ENCODE measurements at regions not wholly inside any gene's neighbourhood (a gene's known extent, or its start where the extent isn't known, plus 50 kb on each side); places are given as distances from the start of the nearest gene placed in this dataset.

- peaks cover 0 to 26% of the 10 kb centered on the region in 2 experiments for H3K27me3 ChIP-seq (ENCODE audit: control insufficient read depth in 1 of 2, insufficient read depth in 2 of 2, low read length in 2 of 2)
- no peaks in the 10 kb centered on the region for H3K36me3 ChIP-seq (ENCODE audit: insufficient read depth, low read length)
- no peaks in the 10 kb centered on the region for H3K9me3 Mint-ChIP-seq
- ChIA-PET POLR2A (no interaction called here), CTCF (no interaction called here)
- H3K4me3 ChIP-seq (ENCODE audit: low read length), result no peak overlapping the region
- intact Hi-C loops (cut with DNase I, micrococcal nuclease), result no loop called here
- no peaks in the 10 kb centered on the region for H3K4me1 Mint-ChIP-seq (ENCODE audit: low read depth)
- DNase-seq, result no peak
- no peaks in the 10 kb centered on the region for H3K4me1 ChIP-seq (ENCODE audit: insufficient read depth, low read length)
- TF ChIP-seq CTCF (IDR thresholded peaks at IDR 0.05), result no peak
- no peak overlapping the region for H3K27ac ChIP-seq (ENCODE audit: low read depth in 1 of 2, low read length in 2 of 2)
- no peak for ATAC-seq (ENCODE audit: poor library complexity)
- no peak overlapping the region for H3K4me3 Mint-ChIP-seq
- peaks cover 54% of the 10 kb centered on the region for H3K27me3 Mint-ChIP-seq
- H3K36me3 Mint-ChIP-seq (ENCODE audit: low read depth), result no peaks in the 10 kb centered on the region
- H3K9me3 ChIP-seq (ENCODE audit: control insufficient read depth in 1 of 2, insufficient read depth in 1 of 2, low read length in 2 of 2), result no peaks in the 10 kb centered on the region
- H3K27ac Mint-ChIP-seq, result no peak overlapping the region
Observed at GRCh38 chr15:60208709-60209108, 189.1 kb downstream of the ANXA2 start.

DNA sequence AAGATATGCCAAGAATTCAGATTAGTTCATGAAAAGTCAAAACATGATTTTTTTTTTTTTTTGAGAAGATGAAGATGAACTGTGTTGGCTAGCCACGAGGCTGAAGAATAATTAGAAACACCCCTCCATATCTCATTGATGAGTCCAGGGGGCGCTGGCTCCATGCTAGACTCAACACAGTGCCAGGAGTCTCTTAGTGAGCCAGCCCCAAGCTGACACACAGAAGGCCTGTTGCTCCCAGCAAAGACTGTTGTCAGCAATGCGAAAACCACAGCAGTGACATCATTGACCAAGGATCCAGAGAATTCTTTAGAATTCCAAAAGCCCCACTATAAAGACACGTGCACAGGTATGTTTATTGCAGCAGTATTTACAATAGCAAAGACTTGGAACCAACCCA is 185.2 kb downstream of the ANXA2 start:
- Mint-ChIP-seq H3K36me3 (ENCODE audit: low read depth) (no peaks in the 10 kb centered on the region), H3K27ac (no peak overlapping the region), H3K4me1 (ENCODE audit: low read depth) (no peaks in the 10 kb centered on the region), H3K27me3 (peaks cover 37% of the 10 kb centered on the region), H3K4me3 (no peak overlapping the region), H3K9me3 (no peaks in the 10 kb centered on the region)
- intact Hi-C loops (cut with DNase I, micrococcal nuclease), result no loop called here
- Histone ChIP-seq H3K36me3 (ENCODE audit: insufficient read depth, low read length) (no peaks in the 10 kb centered on the region), H3K4me3 (ENCODE audit: low read length) (no peak overlapping the region), H3K9me3 (ENCODE audit: control insufficient read depth in 1 of 2, insufficient read depth in 1 of 2, low read length in 2 of 2) (no peaks in the 10 kb centered on the region), H3K27me3 (ENCODE audit: control insufficient read depth in 1 of 2, insufficient read depth in 2 of 2, low read length in 2 of 2) (peaks cover 3 to 25% of the 10 kb centered on the region in 2 experiments), H3K27ac (ENCODE audit: low read depth in 1 of 2, low read length in 2 of 2) (no peak overlapping the region), H3K4me1 (ENCODE audit: insufficient read depth, low read length) (no peaks in the 10 kb centered on the region)
- ChIA-PET CTCF (no interaction called here), POLR2A (interaction anchor here (0.6 kb wide), 1 partner anchor 751 kb away, joined by 3 read pairs; no protein-coding TSS in a partner anchor)
- DNase-seq, result no peak
- no peak for ATAC-seq (ENCODE audit: poor library complexity)
- no peak for TF ChIP-seq CTCF (IDR thresholded peaks at IDR 0.05)

DNA sequence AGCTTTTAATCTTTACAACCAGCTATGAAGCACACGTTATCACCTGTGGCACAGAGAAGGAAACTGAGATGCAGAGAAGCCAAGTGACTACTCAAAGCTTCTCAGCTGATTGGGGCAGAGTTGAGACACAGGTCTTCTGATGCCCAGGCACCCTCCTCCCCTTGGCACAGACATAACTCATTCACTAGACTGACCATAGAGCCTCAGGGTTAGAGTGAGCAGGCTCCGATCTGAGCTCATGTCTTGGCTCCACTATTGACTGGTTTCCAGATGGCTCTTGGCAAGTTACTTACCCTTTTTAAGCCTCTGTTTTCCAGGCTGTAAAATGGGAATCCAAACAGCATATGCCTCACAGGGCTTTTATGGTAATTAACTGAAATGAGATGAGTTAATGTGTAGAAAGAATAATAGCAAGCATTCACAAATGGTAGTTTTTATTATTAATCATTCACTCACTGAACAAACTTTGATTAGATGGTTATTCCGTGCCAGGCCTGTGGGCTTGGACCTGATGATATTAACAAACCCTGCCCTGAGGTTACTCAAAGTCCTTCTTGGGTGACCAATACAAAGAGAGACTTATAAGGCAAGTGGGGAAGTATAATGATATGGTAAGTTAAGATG is 184.3 kb downstream of the ANXA2 start:
- H3K9me3 ChIP-seq (ENCODE audit: control insufficient read depth in 1 of 2, insufficient read depth in 1 of 2, low read length in 2 of 2), result no peaks in the 10 kb centered on the region
- H3K27ac ChIP-seq (ENCODE audit: low read depth in 1 of 2, low read length in 2 of 2), result no peak overlapping the region
- no peaks in the 10 kb centered on the region for H3K36me3 Mint-ChIP-seq (ENCODE audit: low read depth)
- peaks cover 37% of the 10 kb centered on the region for H3K27me3 Mint-ChIP-seq
- no peak overlapping the region for H3K4me3 Mint-ChIP-seq
- ATAC-seq (ENCODE audit: poor library complexity) (no peak), DNase-seq (no peak)
- CTCF ChIA-PET, result no interaction called here
- intact Hi-C loops (cut with DNase I, micrococcal nuclease), result no loop called here
- no peak for TF ChIP-seq CTCF (IDR thresholded peaks at IDR 0.05)
- H3K27me3 ChIP-seq (ENCODE audit: control insufficient read depth in 1 of 2, insufficient read depth in 2 of 2, low read length in 2 of 2), result peaks cover 3 to 20% of the 10 kb centered on the region in 2 experiments
- H3K36me3 ChIP-seq (ENCODE audit: insufficient read depth, low read length), result no peaks in the 10 kb centered on the region
- H3K4me3 ChIP-seq (ENCODE audit: low read length), result no peak overlapping the region
- H3K27ac Mint-ChIP-seq, result no peak overlapping the region
- H3K4me1 Mint-ChIP-seq (ENCODE audit: low read depth), result no peaks in the 10 kb centered on the region
- no peaks in the 10 kb centered on the region for H3K4me1 ChIP-seq (ENCODE audit: insufficient read depth, low read length)
- no peaks in the 10 kb centered on the region for H3K9me3 Mint-ChIP-seq
- POLR2A ChIA-PET, result no interaction called here
